HG03095 (cell line): ENCODE measurements at regions not wholly inside any gene's neighbourhood (a gene's known extent, or its start where the extent isn't known, plus 50 kb on each side); places are given as distances from the start of the nearest gene placed in this dataset.

Experiments used
- ATAC-seq: cut with Tn5 transposase; IDR thresholded peaks from one replicate; pipeline ENCODE4 v1.9.1; 2021; ENCODE audit warnings: moderate library complexity; ENCODE audit not compliant: unreplicated experiment

- ATAC-seq, result no peak
Observed at GRCh38 chr9:90311811-90312210, 330.8 kb downstream of the DIRAS2 start.

DNA sequence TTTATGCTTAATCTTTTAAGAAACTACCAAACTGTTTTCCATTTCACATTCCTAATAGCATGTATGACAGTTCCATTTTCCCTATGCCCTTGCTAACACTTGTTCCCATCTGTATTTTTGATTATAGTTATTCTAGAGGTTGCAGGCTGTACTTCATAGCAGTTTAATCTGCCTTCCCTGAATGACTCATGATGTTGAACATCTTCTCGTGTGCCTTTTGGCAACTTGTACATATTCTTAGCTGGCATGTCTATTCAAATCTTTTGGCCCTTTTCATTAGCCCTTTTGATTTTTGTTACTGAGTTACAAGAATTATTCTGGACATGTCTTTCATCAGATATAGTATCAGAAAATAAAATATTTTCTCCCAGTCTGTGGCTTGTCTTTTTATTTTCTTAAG is 320.3 kb downstream of the DIRAS2 start:
- no peak for ATAC-seq

DNA sequence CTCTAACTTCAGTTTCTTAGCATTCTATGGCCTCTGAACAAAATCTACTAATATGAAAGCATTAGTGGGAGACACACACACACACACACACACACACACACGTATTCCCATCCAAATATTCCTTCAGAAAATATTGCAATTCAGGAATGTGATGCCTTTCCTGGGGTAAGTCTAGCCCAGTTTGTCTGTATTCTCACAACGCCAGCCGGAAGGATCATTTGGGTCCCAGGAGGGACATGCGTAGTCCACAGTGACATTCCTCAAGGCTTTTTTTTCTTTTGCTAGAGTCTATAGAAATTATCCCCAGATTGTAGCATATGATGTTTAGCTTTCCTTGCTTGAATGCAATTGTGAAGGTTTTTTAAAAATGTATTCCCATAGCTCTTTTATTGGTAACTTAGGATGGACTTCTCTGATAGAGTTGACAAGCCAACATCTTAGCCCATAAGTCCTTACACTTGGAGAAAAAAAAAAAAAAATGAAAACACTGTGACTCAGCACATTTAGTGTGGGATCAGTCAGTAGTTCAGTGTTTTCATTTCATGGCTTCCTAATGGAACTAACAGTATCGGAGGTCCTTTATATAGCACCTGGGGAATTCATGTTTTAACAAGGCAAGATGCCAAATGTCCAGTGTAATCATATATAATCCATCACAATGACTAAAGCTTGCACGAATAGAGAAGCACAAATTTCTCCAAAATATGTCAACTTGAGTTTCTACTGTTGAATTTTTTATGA is 316.5 kb downstream of the DIRAS2 start:
- ATAC-seq, result no peak

GRCh38 chr9:90330231-90330630 is 312.4 kb downstream of the DIRAS2 start:
- no peak for ATAC-seq

DNA sequence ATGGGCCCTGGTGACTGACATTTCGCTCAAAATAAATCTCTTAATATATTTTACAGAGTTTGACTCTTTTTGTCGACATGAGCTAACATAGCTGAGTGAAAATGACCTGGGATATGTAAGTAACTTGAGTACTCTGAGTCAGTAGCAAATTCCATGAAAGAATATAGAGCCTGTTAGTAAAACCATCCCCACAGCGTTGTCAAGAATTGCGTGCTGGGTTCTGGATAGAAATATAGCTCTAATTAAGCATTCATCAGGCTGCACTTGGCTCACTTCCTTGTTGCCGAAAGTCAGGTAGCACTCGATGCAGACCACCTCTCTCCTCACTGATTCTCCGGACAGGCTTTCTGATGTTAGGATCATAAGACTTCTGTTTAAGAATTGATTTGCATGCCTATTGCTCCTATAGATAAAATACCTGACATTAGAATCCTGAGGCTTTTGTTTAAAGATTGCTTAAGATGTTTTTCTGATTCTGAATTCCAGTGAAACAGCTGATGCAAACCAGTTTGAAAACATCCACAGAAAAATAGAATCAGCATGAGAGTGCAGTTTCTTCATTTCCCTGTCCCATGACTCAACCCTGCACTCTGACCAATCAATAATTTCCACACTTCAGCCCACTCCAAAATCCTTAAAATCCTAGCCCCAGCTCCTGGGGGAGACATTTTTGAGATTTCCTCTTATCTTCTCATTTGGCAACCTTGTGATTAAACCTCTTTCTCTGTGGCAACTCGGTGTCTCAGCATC is 310.6 kb downstream of the DIRAS2 start:
- ATAC-seq, result no peak

DNA sequence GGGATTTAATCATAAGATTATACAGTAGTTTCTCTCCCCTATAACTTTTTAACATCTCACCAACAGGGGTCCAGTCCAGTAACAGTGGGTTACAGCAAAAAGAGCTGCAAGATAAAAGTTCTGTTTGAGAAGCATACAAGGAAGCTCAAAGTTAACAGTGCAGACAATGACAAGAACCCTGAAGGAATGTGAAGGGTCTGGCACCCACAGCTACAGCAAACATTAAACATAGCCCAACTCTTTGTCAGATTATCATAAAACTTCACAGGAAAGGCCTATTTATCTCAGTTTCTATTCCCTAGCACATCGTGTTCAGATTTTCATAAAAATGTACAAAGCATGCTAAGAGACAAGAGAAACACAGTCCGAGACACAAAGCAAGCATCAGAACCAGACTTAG is 309.4 kb downstream of the DIRAS2 start:
- ATAC-seq, result no peak

DNA sequence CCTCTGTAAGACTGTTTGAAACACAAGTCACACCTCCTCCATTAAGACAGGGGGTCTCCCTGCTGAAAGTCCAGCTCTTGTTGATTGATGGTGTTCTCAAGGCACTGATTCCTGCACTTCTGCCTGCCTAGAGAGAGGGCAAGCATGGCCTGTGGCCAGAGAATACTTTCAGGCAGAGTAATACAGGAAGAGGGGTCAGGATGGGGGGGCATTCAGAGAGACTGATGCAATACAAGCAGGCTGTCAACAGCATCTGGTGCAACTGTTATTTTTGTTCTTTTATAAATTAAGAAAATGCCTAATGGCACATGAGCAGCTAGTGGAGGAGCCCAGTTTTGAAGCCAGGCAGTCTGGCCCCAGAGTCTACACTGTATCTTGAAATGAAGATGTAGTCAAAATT is 302.2 kb downstream of the DIRAS2 start:
- ATAC-seq, result no peak

DNA sequence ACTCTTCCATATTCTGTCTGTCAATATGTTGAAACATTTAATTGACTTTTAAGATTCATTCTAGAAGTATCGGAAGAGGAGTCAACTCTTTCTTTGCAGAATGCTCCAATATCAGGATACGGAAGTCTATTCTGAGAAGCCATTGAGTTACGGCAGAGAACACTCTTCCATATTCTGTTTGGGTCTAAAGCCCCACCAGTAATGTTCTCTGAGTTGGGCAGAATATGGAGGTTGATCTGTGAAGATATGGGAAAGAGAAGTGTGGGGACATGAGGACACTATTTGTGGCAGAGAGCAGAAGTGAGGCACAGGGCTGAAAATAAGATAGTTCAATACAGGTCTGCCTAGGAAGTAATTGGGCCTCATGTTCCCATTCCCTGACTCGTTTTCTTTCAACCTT is 300.0 kb downstream of the DIRAS2 start:
- no peak for ATAC-seq

GRCh38 chr9:90343366-90343765 is 299.3 kb downstream of the DIRAS2 start:
- ATAC-seq, result no peak

DNA sequence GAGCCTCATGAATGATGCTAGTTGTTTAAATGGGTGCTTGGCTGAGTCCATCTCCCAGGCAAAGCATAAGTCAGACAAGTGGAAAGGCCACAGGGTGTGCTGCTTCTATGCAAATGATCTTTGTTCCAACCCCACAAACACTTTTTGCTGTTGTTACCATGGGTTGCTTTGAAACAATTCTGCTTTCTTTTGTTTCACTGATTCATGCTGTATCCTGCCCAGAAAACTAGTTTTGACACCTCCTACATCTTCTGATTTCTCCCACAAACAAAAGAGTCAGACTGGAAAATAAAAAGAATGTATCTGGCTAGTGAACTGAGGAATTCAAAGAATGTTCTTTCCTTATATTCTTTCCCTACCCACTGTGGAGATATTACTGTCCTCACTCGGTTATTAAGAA is 298.6 kb downstream of the DIRAS2 start:
- no peak for ATAC-seq

DNA sequence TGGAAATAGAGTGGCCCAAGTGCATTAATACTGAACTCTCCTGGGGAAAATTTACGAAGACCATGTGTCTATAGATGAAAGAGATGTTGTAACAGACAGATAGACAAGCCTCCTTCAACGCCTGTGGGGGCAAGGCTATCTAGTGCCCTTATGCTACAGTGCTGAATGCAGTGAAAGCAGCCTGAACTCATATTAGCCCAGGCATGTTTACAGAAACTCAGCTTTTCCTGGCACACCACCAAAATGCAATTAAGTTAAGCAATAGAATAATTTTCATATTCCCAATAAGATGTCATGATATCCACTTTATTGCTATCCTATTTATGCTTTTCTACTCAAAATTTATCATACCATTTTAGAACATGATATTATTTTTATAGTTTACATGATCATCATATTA is 277.0 kb downstream of the DIRAS2 start:
- ATAC-seq, result no peak

DNA sequence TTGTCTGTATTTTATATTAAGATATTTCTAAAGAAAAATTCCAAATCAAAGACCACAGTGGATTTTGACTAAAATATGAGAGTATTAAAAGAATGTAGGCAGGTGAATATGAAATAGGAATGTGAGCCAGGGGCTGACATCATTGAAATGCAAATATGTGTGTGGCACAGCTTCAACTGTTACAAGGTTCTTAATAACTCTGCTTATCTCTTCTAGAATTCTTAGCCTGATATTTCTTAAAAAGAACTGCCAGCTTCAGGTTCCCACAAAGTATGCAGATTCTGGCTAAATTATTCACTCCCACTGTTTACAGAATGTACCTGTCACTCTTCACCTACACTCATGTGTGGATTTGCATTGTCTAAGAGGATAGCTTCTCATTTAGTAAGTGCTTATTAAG is 274.4 kb downstream of the DIRAS2 start:
- ATAC-seq, result no peak

DNA sequence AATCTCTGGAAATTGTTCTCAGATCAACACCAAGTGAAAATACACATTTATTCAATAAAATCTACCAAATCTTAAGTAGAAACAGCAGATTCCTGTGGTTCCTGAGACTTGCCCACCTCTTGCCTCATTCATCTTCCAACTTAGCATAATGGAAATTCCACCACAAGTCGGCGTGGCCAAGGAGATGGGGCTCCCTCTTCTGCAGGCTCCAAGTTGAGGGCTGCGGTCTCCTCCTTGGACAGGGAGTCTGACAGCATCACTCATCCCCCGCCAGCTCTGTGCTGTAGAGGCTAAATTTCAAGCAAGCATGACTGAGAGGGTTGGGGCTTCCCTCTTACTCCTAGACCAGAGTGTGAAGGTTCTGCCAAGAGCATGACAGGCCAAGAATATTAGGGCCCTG is 273.7 kb downstream of the DIRAS2 start:
- ATAC-seq, result no peak

GRCh38 chr9:90379771-90380170 is 262.9 kb downstream of the DIRAS2 start:
- no peak for ATAC-seq

DNA sequence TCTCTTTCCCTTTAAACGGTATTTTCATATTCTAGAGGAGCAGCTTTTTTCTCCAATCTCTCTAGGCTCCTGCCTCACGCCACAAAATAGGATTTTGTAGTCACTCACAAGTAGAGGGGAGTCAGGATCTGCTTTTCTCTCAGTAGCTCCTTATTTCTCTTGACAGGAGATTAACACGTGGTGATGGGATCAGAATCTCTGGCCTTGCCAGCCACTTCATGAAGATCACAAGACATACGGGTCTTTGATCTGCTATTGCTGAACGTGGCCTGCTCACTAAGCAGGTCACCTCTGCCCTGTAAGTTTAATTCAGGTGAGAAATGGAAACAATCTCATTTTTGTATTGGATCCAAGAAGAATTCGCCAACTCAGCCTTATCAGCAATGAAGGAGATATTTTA is 257.5 kb downstream of the DIRAS2 start:
- no peak for ATAC-seq

DNA sequence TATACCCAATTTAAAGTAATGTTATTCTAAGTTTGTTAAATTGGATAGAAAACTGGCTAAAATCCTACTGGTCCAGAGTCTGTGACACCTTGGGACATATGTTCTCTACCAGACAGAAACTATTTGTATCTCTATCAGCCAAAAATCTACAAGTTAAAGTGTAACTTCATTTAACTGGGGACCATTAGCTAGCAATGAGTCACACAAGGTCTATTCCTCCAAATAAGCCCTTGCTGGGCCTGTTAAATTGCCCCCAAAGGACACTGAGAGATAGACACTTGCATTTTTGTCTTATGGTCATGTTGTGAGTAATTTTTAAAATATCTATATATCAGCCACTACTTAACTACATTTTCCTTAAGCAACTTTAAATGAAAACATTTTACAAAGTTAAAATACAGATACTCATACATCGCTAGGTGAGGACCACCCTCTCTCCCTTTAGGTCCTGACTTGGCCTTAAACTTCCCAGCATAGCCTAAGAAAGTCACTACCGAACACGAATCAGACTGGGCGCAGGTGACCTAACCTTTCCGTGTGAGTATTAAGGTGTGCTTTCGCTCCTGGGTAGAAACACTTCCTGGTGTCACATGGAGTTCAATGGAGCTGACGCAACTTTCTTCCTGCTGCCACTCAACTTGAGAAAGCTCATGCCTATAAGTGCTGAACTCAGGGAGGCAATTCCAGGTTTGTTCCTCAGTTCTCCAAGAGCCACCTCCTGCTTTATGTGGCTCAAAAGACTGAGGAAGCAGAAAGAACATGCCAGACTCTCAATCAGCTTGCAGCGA is 249.1 kb downstream of the DIRAS2 start:
- ATAC-seq, result no peak

- ATAC-seq, result no peak
Observed at GRCh38 chr9:90394871-90395270, 247.8 kb downstream of the DIRAS2 start.

GRCh38 chr9:90400091-90400490 is 242.5 kb downstream of the DIRAS2 start:
- ATAC-seq, result no peak

DNA sequence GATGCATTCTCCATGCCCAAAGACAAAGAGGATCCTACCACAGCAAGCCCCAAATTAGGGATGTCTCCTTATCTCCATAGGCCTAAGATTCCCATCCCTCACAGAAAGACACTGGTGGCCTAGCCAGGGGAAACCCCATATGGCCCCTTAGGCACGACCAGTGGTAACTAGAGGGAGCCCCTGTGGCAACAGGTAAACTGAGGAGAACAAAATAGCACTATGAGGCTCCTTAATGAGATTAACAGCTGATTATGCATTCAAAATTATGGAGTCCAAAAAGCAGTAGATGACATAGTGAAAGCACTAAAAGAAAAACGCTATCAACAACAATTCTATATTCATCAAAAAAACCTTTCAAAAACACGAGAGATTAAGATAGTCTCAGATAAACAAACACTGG is 234.0 kb downstream of the DIRAS2 start:
- ATAC-seq, result no peak

DNA sequence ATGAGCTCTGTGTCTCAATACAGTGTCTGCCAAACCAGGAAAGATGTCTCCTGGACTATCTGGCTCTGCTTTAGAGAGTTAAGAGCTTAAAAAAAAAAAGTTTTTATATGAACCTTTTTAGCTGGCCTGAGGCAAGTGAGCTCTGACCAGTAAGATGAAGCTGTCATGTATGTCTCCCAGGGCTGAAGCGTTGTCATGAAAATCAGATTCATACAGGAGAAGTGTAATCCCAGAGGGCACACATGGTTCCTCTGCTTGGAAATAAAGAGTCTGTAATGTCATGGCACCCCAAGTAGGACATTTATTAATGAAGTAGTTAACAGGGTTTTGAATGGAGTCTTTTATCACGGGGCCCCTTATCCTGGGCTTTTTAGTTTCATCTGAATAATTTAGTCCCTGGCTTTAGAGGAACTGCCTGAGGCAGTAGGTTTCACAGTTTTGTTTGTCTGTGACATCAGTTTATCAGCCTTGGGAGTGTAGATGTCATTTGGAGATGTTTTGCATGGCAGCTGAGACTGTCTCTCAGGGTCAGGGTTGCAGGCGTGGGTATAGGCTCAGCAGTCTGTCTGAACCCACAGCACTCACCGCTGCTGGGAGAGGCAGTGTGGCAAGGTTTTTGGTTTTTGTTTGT is 223.3 kb downstream of the DIRAS2 start:
- ATAC-seq, result no peak

DNA sequence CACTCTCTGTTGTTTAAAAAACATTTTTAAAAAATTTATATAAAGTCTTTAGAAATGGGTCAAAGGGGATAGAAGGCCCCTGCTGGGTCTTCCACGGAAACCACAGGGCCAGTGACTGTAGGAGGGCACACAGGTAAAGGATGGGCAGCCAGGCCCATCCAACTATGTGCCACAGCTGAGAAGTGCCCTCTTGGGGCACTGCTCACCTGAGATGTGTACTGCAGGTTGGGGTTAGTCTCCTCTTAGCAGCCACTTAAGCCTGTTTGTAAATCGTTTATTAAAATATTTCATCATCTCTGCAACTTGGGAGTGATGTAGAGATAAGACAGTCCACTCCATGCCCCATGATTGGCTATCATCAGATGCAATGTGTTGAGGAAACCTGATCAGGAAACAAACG is 222.4 kb downstream of the DIRAS2 start:
- no peak for ATAC-seq
